ENCODE measurements at regions not wholly inside any gene's neighbourhood (a gene's known extent, or its start where the extent isn't known, plus 50 kb on each side); places are given as distances from the start of the nearest gene placed in this dataset.

DNA sequence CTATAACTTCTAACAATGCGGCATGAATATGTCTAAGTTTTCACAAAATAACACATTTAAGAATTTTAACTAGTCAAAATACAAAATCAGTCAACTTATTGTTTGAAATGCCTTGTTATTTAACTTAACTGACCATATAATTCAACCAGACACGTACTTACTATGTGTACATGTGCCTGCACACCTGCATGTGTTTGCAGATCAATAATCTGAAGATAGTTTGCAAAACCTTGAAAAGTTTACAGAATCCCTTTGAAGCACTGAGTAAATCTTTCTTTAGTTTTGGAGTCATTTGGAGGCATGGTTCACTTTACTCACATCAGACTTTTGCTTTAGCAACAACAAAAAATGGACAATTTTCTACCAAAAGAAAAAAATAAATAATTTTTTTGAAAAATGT, 363.8 kb downstream of the PMP22 start:
- no peak overlapping the region for H2AFZ ChIP-seq
- no peaks in the 10 kb centered on the region for H3K36me3 ChIP-seq (replicated peaks; ENCODE audit: insufficient read depth, low read depth)
- no peak for TF ChIP-seq EZH2 (IDR thresholded peaks at IDR 0.05; ENCODE audit: borderline replicate concordance)
- TF ChIP-seq, protein P1, sequence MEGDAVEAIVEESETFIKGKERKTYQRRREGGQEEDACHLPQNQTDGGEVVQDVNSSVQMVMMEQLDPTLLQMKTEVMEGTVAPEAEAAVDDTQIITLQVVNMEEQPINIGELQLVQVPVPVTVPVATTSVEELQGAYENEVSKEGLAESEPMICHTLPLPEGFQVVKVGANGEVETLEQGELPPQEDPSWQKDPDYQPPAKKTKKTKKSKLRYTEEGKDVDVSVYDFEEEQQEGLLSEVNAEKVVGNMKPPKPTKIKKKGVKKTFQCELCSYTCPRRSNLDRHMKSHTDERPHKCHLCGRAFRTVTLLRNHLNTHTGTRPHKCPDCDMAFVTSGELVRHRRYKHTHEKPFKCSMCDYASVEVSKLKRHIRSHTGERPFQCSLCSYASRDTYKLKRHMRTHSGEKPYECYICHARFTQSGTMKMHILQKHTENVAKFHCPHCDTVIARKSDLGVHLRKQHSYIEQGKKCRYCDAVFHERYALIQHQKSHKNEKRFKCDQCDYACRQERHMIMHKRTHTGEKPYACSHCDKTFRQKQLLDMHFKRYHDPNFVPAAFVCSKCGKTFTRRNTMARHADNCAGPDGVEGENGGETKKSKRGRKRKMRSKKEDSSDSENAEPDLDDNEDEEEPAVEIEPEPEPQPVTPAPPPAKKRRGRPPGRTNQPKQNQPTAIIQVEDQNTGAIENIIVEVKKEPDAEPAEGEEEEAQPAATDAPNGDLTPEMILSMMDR (IDR thresholded peaks at IDR 0.05; ENCODE audit: poor library complexity), result no peak

GRCh38 chr17:14886200-14886739, 378.9 kb downstream of the PMP22 start:
- TF ChIP-seq EZH2 (IDR thresholded peaks at IDR 0.05; ENCODE audit: borderline replicate concordance) (no peak), EZH2phosphoT487 (IDR thresholded peaks at IDR 0.05; ENCODE audit: low read depth, severe bottlenecking, unreplicated experiment) (no peak)
- TF ChIP-seq, protein P1 (IDR thresholded peaks at IDR 0.05; ENCODE audit: poor library complexity), result peak; percentile 12
- WGBS (ENCODE audit: low lambda C conversion rate, missing lambda C conversion rate), result 97% methylated on average over 2 of the region's 2 CpGs
- no peak overlapping the region for H3K4me2 ChIP-seq
- H3K27me3 ChIP-seq, result no peaks in the 10 kb centered on the region
- no peaks in the 10 kb centered on the region for H4K20me1 ChIP-seq (ENCODE audit: insufficient read depth, poor library complexity, severe bottlenecking)
- no peaks in the 10 kb centered on the region for H3K9me2 ChIP-seq (replicated peaks; ENCODE audit: insufficient read depth)
- H3K4me3 ChIP-seq, result no peak overlapping the region
- H3K79me2 ChIP-seq, result no peaks in the 10 kb centered on the region
- no peaks in the 10 kb centered on the region for H3K36me3 ChIP-seq (replicated peaks; ENCODE audit: insufficient read depth, low read depth)
- DNase-seq (ENCODE audit: low spot score), result no peak
- no peak overlapping the region for H3K27ac ChIP-seq
- H3K4me1 ChIP-seq (ENCODE audit: insufficient read depth), result no peaks in the 10 kb centered on the region
- no peak overlapping the region for H2AFZ ChIP-seq
- H3K9me3 ChIP-seq (ENCODE audit: low read depth), result peaks cover 2% of the 10 kb centered on the region

More for the DNA sequence above, 363.8 kb downstream of the PMP22 start:
- H4K20me1 ChIP-seq (ENCODE audit: insufficient read depth, poor library complexity, severe bottlenecking), result no peaks in the 10 kb centered on the region
- no peaks in the 10 kb centered on the region for H3K9me2 ChIP-seq (replicated peaks; ENCODE audit: insufficient read depth)
- H3K4me1 ChIP-seq (ENCODE audit: insufficient read depth), result no peaks in the 10 kb centered on the region
- no peaks in the 10 kb centered on the region for H3K27me3 ChIP-seq
- no peak for DNase-seq (ENCODE audit: low spot score)
- no peaks in the 10 kb centered on the region for H3K79me2 ChIP-seq
- H3K4me3 ChIP-seq, result no peak overlapping the region
- no peak overlapping the region for H3K4me2 ChIP-seq
- H3K27ac ChIP-seq, result no peak overlapping the region
- WGBS (ENCODE audit: low lambda C conversion rate, missing lambda C conversion rate), result 75% methylated on average over 2 of the region's 2 CpGs
- H3K9me3 ChIP-seq (ENCODE audit: low read depth), result no peaks in the 10 kb centered on the region

GRCh38 chr17:14882131-14882530, 383.0 kb downstream of the PMP22 start:
- H3K4me3 ChIP-seq, result no peak overlapping the region
- H2AFZ ChIP-seq, result no peak overlapping the region
- H3K27ac ChIP-seq, result no peak overlapping the region
- H3K9me2 ChIP-seq (replicated peaks; ENCODE audit: insufficient read depth), result no peaks in the 10 kb centered on the region
- no peaks in the 10 kb centered on the region for H3K79me2 ChIP-seq
- H3K27me3 ChIP-seq, result no peaks in the 10 kb centered on the region
- H3K36me3 ChIP-seq (replicated peaks; ENCODE audit: insufficient read depth, low read depth), result no peaks in the 10 kb centered on the region
- H3K4me1 ChIP-seq (ENCODE audit: insufficient read depth), result no peaks in the 10 kb centered on the region
- no peaks in the 10 kb centered on the region for H4K20me1 ChIP-seq (ENCODE audit: insufficient read depth, poor library complexity, severe bottlenecking)
- peaks cover 2% of the 10 kb centered on the region for H3K9me3 ChIP-seq (ENCODE audit: low read depth)
- TF ChIP-seq, protein P1 (IDR thresholded peaks at IDR 0.05; ENCODE audit: poor library complexity), result no peak
- TF ChIP-seq EZH2 (IDR thresholded peaks at IDR 0.05; ENCODE audit: borderline replicate concordance) (no peak), EZH2phosphoT487 (IDR thresholded peaks at IDR 0.05; ENCODE audit: low read depth, severe bottlenecking, unreplicated experiment) (no peak)
- DNase-seq (ENCODE audit: low spot score), result no peak
- H3K4me2 ChIP-seq, result no peak overlapping the region

Measured in hepatocyte (in vitro differentiated cells).